ENCODE measurements at regions not wholly inside any gene's neighbourhood (a gene's known extent, or its start where the extent isn't known, plus 50 kb on each side); places are given as distances from the start of the nearest gene placed in this dataset.
"Not testable (repeated sequence)": the region's sequence is repeated elsewhere in the genome, so short reads cannot be mapped to it uniquely, and the experiment has no call there.

GRCh38 chr2:33690686-33691085 is 91.6 kb upstream of the FAM98A start:
- TF ChIP-seq POLR2A, CTCF (IDR thresholded peaks at IDR 0.05): not testable (repeated sequence)
